ENCODE measurements at regions not wholly inside any gene's neighbourhood (a gene's known extent, or its start where the extent isn't known, plus 50 kb on each side); places are given as distances from the start of the nearest gene placed in this dataset.
A peak's percentile ranks its signal among the peaks of the same experiment; 100 is the strongest.

DNA sequence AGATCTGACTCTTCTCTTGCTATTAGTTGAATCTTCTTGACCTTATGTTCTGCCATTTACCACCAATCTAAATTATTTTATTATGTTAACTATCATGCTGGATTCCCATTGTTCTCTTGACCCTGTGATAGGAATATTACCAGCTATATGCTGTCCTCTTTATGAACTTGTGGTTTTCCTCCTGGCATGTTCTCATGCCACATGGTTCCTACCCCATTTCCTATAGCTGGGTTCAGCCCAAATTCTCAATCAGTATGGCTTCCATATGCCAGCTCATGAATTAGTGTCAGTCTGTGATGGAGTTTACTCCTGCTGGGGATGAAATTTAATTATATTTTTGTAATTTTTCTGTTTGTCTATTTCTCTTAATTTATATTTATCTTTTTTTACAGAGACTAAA is 430.5 kb downstream of the SMARCA1 start:
- Histone ChIP-seq H3K18ac (ENCODE audit: insufficient read length, low read depth, low read length) (no peak overlapping the region), H3T11ph (ENCODE audit: low read length) (no peak overlapping the region), H2BK5ac (ENCODE audit: insufficient read length, low read length) (no peak overlapping the region), H2BK15ac (ENCODE audit: low read depth, low read length) (no peak overlapping the region), H2BK12ac (ENCODE audit: insufficient read length, low read depth, low read length) (no peak overlapping the region), H3K79me2 (ENCODE audit: insufficient read depth, low read length) (peaks cover 3% of the 10 kb centered on the region; the same call in 1 of the 2 replicates), H3K4ac (ENCODE audit: low read depth, low read length) (no peak overlapping the region; the same call in 1 of the 2 replicates), H3K23me2 (ENCODE audit: insufficient read length, low read depth, low read length, poor library complexity, severe bottlenecking) (no peaks in the 10 kb centered on the region), H2AFZ (ENCODE audit: low read length) (no peak overlapping the region), H3K27me3 (ENCODE audit: insufficient read depth, low read length) (no peaks in the 10 kb centered on the region), H3K14ac (ENCODE audit: insufficient read depth, low read length) (no peak overlapping the region), H3K23ac (ENCODE audit: insufficient read length, low read depth, low read length) (no peak overlapping the region), H3K9ac (ENCODE audit: extremely low read depth, insufficient read length, low read length) (no peak overlapping the region), H3K4me2 (ENCODE audit: insufficient read depth, insufficient read length, low read length) (no peak overlapping the region), H3K27ac (ENCODE audit: insufficient read length, low read depth, low read length) (peak overlapping the region; percentile 100), H2BK20ac (ENCODE audit: low read depth, low read length, poor library complexity, severe bottlenecking) (no peak overlapping the region), H2BK120ac (ENCODE audit: low read depth, low read length, poor library complexity, severe bottlenecking) (no peak overlapping the region), H3K79me1 (ENCODE audit: insufficient read depth, low read depth, low read length, poor library complexity, severe bottlenecking) (no peaks in the 10 kb centered on the region), H3K9me3 (ENCODE audit: control insufficient read depth, low read depth, low read length) (no peaks in the 10 kb centered on the region), H4K91ac (ENCODE audit: insufficient read length, low read depth, low read length) (no peak overlapping the region), H4K5ac (ENCODE audit: insufficient read length, low read depth, low read length) (no peak overlapping the region), H4K20me1 (ENCODE audit: control insufficient read depth, insufficient read depth, insufficient read length) (no peaks in the 10 kb centered on the region), H3K4me1 (ENCODE audit: insufficient read depth, low read length) (peaks cover 20% of the 10 kb centered on the region), H4K8ac (replicated peaks; ENCODE audit: insufficient read length, low read depth, low read length) (no peak overlapping the region), H2AK5ac (ENCODE audit: insufficient read length, low read length) (peak overlapping the region; percentile 100), H3K56ac (ENCODE audit: insufficient read length, low read depth, low read length) (no peak overlapping the region)
- TF ChIP-seq, protein P1, sequence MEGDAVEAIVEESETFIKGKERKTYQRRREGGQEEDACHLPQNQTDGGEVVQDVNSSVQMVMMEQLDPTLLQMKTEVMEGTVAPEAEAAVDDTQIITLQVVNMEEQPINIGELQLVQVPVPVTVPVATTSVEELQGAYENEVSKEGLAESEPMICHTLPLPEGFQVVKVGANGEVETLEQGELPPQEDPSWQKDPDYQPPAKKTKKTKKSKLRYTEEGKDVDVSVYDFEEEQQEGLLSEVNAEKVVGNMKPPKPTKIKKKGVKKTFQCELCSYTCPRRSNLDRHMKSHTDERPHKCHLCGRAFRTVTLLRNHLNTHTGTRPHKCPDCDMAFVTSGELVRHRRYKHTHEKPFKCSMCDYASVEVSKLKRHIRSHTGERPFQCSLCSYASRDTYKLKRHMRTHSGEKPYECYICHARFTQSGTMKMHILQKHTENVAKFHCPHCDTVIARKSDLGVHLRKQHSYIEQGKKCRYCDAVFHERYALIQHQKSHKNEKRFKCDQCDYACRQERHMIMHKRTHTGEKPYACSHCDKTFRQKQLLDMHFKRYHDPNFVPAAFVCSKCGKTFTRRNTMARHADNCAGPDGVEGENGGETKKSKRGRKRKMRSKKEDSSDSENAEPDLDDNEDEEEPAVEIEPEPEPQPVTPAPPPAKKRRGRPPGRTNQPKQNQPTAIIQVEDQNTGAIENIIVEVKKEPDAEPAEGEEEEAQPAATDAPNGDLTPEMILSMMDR (conservative IDR thresholded peaks at IDR 0.05): no peak
- Mint-ChIP-seq H3K27ac (peak overlapping the region in 2 of 3 experiments; percentile 80 to 98; a peak in 5 of 7 replicates), H3K4me3 (peak overlapping the region; percentile 36 to 63), H3K4me1 (peaks cover 54 to 67% of the 10 kb centered on the region in 2 experiments), H3K9me3 (peaks cover 0 to under 1% of the 10 kb centered on the region in 2 experiments; a peak in 2 of 5 replicates), H3K27me3 (ENCODE audit: low read depth) (no peaks in the 10 kb centered on the region), H3K36me3 (ENCODE audit: insufficient read depth in 1 of 3, low read depth in 3 of 3) (peaks cover under 1 to 20% (median 15%) of the 10 kb centered on the region in 3 experiments)
- no peak for DNase-seq

Data from H9 (cell line).